A673 (cell line): ENCODE measurements at regions not wholly inside any gene's neighbourhood (a gene's known extent, or its start where the extent isn't known, plus 50 kb on each side); places are given as distances from the start of the nearest gene placed in this dataset.

Experiments used
- CTCF ChIP-seq: fragments of 300-800, 200-600 bp; sonication (generic); conservative IDR thresholded peaks from 2 replicates; pipeline ENCODE4 v1.5.1; 2017; ENCODE audit warnings: low read depth, mild to moderate bottlenecking, antibody characterized with exemption, low read length, moderate library complexity, mixed read lengths
- EZH2 ChIP-seq: fragments of 200-600 bp; sonication (generic); IDR thresholded peaks from 2 replicates; pipeline ENCODE4 v1.6.1; 2017; ENCODE audit warnings: borderline replicate concordance, low read depth, mild to moderate bottlenecking, mixed read lengths, antibody characterized with exemption, low read length; ENCODE audit not compliant: poor library complexity, severe bottlenecking

- TF ChIP-seq EZH2 = no peak
- TF ChIP-seq CTCF = no peak
These were observed 87.4 kb upstream of the SHISAL1 start for GRCh38 chr22:44399906-44400762.
